Stimulated activated CD4-positive, alpha-beta T cell treated with anti-CD3 and anti-CD28 coated beads, Interleukin-4, amount 100 ng/mL, for 4 hours (primary cell): ENCODE measurements at regions not wholly inside any gene's neighbourhood (a gene's known extent, or its start where the extent isn't known, plus 50 kb on each side); places are given as distances from the start of the nearest gene placed in this dataset.
"Not testable (repeated sequence)": the region's sequence is repeated elsewhere in the genome, so short reads cannot be mapped to it uniquely, and the experiment has no call there.

Source experiments
- DNase-seq, 2 experiments: peaks; one replicate each; pipeline ENCODE4 v3.0.0-alpha.2; 2020

DNA sequence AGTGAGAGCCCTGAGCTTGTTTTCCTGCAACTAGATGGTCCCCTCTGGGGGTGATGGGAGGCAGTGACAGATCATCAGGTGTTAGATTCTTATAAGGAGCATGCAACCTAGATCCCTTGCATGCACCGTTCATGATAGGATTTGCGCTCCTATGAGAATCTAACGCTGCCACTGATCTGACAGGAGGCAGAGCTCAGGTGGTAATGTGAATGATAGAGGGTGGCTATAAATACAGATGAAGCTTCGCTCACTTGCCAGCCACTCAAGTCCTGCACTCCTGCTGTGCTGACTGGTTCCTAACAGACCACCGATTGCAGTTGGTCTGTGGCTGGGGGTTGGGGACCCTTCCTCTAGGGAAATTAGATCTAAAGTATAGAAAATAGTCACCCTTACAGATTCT lies 290.6 kb upstream of the ADCY2 start:
- no peak for DNase-seq

DNA sequence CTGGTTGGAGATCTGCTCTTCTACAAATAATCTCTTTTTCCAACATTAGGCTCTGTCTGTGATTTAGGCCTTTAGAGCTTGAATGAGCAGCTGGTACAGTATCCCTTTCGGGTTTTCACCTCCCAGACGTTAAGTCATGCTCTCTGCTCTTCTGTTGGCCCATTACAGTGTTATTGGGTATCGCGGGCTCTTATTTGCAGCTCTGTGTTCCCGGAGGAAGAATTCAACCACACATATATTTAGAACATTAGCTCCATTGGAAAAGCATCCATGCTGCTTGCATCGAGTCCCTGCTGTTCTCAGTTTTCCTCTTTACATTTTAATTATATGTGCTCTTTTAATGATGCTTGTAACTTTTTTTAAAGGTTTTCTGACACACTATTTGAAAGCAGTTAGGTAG lies 278.0 kb upstream of the ADCY2 start:
- no peak for DNase-seq

DNA sequence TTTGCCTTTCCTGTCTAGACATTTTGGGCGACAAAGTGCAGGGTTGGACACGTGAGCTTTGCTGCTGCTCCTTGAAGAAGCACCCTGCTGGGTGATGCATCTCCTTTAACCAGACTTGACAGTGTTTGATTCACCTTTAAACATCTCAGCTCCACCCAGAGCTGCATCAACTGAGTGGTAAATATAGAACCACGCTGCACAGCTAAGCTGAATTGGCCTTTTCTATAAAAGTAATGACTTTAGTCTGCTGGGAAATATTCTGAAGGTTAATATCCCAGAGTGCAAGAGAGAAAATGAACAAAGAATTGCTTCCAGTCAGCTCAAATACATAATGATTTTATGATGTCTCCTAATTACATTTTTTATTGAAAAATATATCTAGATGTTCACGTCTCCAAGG lies 264.3 kb upstream of the ADCY2 start:
- DNase-seq, result no peak

DNA sequence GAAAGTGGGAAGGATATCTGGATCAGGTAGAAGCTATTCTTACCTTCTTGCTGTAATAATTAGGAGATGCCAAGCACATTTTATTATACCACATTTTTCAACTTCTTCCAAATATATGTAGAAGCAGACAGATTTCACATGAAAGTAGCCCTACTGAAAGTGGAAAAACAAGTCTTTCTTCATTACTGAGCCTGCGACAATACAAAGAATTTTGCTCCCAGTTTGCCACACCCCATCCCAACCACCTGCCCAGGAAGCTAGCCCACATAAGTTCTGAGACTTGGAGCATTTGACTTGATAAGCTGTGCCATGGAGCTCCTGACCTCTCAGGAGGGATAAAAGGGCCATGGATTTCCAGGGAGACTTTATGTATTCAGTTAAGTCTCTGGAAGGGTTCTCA lies 249.1 kb upstream of the ADCY2 start:
- no peak for DNase-seq

DNA sequence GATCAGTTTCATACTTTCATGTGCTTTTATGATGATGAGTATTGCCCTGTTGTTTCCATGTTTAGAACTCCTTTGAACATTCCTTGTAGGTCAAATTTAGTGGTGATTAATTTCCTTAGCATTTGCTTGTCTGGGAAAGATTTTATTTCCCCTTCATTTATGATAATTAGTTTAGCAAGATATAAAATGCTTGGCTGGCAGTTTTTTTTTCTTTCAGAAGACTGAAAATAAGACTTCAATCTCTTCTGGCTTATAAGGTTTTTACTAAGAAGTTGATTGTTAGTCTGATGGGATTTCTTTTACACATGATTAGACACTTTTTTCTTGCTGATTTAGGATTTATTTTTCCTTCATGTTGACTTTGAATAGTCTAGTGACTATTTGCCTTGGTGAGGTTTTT lies 238.9 kb upstream of the ADCY2 start:
- DNase-seq, result no peak

DNA sequence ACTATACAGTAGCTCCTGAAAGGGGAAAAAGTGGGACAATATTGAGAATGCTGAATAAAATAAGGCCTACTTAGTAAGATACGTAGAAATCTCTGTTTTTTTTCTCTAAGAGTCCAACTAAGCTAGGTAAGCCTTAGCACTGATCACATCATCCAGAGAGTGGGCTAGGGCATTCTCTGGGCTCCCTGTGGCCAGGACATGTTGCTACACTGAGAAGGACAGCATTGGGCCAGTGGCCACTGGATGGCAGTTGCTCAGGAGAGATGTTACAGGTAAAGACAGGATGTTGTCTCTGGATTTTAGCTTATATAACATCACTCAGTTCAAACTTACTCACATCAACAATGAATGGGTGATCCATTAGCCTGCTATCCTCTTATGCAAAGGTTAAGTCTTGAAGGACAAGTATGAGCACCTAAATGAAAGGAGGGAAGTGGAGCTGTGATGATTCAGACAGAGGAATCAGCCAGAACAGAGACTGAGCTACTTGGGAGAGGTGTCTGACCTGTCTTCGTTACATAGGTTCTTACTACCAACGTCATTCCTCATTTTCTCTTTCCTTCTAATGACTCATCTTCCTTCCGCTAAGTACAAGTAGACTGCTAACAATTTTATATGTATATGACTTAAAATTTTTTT lies 226.6 kb upstream of the ADCY2 start:
- DNase-seq, result no peak

DNA sequence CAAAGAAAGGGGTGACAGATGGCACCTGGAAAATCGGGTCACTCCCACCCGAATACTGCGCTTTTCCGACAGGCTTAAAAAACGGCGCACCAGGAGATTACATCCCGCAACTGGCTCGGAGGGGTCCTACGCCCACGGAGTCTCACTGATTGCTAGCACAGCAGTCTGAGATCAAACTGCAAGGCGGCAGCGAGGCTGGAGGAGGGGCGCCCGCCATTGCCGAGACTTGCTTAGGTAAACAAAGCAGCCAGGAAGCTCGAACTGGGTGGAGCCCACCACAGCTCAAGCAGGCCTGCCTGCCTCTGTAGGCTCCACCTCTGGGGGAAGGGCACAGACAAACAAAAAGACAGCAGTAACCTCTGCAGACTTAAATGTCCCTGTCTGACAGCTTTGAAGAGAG lies 225.2 kb upstream of the ADCY2 start:
- not testable (repeated sequence) for DNase-seq

DNA sequence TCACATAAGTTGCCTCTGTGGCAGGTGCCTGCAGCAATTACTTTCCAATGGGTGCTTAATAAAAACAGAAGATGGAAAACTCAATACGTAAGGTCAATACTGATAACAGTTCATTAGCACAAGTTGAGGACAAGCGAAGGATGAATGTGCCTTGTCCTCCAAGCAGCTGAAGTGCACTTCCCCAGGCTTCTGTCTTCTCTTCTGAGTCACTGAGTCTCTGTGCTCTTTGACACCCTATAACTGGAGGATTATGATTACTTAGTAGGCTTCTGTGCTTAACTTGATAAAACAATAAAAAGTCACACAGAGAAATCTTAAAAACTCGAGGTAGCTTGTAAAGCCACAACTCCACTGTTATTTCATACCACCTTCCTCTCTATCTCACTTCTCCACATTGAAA lies 216.6 kb upstream of the ADCY2 start:
- no peak for DNase-seq

DNA sequence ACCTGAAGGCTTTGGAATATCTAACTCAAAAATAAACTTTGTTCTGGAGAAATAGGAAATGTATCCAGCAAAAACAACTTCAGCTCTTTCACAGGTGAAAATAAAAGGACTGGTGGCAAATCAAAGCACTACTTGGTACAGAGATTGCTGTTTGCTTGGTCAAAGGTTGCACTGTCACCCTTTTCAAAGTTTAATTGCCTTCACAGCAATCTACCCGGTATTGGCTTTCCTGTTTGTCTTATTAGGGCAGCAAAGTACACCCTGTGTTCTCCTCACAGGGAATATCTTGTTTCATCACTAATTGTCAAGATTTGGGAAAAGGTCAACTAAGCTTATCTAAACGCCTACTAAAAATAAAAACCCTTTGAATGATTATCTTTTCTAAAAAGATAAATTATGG lies 214.1 kb upstream of the ADCY2 start:
- no peak for DNase-seq

DNA sequence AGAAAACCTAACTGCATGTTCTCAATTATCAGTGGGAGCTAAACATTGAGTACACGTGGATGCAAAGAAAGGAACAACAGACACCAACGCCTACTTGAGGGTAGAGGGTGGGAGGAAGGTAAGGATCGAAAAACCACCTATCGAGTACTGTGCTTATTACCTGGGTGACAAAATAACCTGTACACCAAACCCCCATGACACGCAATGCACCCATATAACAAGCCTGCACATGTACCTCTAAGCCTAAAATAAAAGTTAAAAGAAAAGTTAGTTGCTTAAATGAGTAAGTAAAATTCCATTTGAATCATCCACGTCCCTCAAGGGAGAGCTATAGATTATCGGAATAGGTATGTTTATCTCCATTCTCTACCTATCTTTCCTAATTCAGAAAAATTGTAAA lies 210.2 kb upstream of the ADCY2 start:
- no peak for DNase-seq

DNA sequence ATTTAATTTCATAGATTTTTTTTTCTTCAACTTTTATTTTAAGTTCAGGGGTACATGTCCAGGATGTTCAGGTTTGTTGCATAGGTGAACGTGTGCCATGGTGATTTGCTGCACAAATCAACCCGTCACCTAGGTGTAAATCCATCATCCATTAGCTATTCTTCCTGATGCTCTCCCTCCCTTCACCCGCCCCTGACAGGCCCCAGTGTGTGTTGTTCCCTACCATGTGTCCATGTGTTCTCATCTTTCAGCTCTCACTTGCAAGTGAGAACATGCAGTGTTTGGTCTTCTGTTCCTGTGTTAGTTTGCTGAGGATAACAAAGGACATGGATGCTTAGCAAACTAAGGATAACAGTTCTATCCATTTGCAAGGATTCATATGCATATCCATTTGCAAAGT lies 209.1 kb upstream of the ADCY2 start:
- no peak for DNase-seq

DNA sequence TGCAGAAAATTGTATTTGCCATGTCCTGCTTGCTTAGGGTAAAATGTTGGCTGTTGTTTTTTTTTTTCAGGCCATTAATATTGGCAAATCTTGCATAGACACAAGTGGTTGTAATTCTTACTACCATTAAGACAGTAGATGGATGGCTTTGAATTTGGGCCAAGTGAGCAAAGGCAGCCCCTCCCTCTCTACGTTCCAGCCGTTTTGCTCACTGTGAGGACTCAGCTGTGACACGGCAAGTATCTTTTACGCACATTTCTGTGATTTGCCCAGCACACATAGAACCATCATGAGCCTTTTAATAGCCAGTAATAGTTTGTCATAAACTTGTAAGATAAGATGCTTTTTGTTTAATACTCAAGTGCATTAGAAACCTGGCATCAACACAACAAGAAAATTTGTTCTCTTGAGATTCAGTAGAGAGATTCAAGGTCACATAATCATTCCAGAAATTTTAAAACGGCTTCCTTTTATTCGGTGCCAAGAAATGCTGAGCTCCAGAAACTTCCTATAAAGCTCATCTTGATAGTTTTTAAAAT lies 205.2 kb upstream of the ADCY2 start:
- DNase-seq, result no peak

DNA sequence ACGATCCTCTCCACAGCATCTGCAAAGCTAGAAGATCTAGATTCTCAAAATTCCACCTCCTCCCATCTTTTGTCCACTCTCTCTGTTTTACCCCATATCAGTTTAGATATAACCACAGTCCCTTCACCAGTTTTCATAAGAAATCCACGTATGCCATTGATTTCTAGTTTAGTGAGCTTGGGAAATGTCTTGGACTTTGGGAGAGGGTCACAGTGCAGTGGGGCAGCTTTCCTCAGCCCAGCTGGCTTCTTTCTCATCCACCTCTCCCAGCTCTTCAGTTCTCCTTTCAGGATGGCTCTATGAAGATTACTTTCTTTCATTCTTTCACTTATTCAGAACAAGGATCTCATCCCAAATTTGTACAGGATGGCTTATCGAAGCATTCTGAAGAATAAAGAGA lies 203.9 kb upstream of the ADCY2 start:
- no peak for DNase-seq

DNA sequence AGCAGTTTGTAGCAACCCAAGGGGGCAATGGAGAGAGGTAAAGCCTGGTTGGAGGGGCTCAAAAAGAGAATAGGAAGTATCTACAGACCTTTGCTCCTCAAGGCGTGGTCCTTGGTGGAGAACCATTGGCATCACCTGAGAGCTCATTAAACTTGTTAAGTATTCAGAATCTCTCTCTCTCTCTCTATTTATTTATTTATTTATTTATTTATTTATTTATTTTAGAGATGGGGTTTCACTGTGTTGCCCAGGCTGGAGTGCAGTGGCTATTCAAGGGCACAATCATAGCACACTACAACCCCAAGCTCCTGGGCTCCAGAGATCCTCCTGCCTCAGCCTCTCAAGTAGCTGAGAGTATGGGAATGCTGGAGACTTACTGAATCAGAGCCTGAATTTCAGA lies 193.1 kb upstream of the ADCY2 start:
- DNase-seq, result no peak

DNA sequence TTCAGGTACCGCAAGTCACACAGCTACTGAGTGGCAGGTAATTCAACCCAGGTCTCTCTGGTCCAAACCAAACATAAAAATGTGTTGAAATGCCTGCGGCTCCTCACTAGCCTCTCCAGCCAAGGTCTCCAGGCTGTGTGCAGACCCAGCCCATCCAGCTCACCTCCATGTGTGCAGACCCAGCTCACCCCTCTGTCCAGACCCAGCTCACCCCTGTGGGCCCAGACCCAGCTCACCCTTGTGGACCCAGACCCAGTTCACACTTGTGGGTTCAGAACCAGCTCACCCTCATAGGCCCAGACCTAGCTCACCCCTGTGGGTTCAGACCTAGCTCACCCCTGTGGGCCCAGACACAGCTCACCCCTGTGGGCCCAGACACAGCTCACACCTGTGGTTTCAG lies 188.0 kb upstream of the ADCY2 start:
- no peak for DNase-seq

DNA sequence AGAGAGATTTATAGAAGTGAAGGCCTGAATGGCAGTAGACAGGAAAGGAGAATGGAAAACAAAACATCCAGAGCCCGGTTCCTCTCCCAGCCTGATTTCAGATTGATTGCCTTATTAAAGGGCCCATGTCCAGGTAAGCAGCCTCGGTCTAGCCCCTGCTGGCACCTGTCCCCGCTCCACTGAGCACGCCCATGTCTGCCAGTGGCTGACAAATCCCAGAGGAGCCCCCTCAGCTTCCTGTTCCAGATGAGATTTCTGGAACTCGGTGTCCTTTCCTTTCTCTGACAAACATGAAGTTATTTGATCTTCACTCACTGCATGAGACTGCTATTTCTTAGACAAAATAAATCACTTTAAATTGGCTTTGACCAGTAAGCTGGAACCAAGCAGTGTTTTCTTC lies 187.0 kb upstream of the ADCY2 start:
- DNase-seq, result no peak

DNA sequence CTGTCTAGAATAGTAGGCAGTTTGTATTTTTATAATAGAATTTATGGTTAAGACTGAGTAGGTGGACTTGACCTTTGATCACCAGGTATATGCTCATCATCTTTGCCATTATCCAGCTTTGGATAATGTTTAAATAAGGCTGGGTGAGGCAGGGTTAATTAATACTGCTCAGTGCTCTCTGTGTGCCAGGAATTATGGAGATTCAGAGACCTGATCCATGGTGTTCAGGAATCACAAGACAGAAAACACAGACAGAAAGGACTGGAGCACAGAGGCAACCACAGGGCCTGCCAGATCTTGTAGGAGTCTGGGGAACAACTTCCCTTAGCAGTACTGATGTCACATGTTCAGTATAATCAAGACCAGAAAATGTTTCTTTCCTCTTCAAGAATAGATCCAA lies 186.3 kb upstream of the ADCY2 start:
- no peak for DNase-seq

DNA sequence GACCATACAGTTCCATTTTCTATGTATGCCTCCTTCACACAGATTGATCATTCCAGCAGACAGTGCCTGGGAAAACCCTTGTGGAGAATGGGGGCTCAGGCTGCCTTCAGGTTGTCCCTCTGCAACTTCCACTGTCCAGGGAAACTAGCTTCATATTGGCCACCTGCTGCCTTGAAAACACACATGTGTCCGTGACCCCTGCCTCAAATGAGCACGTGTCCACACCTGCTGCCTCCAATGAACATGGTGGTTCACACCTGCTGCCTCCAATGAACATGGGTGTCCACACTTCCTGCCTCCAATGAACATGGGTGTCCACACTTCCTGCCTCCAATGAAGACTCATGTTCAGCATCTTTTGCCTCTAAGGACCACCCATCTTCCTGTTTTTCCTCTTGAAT lies 185.4 kb upstream of the ADCY2 start:
- no peak for DNase-seq

DNA sequence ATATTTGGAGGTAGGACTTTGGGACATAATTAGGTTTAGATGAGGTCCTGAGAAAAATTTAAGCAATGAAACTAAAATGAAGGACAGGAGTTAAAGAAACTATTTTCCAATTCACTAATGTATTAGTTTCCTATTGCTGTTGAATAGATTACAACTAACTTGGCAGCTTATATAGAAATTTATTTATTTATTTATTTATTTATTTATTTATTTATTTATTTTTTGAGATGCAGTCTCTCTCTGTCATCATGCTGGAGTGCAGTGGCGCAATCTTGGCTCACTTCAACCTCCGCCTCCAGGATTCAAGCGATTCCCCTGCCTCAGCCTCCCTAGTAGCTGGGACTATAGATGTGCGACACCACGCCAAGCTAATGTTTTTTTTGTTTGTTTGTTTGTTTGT lies 182.4 kb upstream of the ADCY2 start:
- DNase-seq, result no peak

DNA sequence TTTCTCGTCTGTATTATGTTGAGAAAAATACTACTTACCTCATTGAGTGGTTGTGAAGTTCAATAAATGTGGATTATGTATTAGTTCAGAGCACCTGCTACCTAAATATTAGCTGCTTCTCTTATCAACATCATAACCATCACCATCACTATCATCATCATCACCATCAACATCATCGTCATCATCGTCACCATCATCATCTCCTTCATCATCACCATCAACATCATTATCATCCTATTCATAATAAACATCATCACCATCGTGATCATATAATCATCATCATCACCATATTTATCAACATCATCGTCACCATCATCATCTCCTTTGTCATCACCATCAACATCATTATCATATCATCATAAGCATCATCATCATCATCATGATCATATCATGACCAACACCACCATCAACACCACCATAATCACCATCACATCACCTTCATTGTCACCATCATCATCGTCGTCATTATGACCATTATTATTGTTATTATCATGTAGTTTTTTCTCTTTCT lies 181.0 kb upstream of the ADCY2 start:
- DNase-seq, result no peak

DNA sequence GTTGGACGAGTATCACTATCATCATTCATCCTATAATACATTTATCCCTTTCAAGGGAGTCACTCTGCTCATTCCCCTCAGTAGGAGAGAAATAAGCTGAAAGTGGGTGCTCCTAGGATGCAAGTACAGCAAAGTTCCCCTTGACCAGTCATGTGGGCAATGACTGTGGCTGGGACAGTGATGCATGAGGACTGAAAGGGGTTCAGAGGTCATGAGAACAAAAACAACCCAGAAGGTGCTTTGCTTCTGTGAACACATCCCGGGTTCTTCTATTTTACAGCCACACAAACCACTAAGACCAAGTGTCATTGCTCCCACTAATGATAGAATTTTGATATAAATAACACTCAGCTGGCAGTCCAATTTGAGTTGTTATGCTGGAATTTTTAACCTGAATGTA lies 177.8 kb upstream of the ADCY2 start:
- DNase-seq, result no peak

DNA sequence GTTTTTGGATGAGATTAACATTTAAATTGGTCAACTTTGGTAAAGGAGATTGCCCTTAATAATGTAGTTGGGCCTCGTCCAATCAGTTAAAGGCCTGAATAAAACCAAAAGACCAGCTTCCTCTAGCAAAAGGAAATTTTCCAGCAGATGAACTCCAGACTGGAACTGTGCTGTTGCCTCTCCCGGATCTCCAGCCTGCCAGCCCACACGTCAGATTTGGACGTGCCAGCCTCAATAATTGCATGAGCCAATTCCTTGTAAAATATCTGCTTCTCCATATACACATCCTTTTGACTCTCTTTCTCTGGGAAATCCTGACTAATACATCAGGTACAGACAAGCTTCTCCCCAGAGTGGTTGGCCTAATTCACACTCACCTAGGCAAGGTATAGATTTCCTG lies 175.8 kb upstream of the ADCY2 start:
- DNase-seq, result no peak

DNA sequence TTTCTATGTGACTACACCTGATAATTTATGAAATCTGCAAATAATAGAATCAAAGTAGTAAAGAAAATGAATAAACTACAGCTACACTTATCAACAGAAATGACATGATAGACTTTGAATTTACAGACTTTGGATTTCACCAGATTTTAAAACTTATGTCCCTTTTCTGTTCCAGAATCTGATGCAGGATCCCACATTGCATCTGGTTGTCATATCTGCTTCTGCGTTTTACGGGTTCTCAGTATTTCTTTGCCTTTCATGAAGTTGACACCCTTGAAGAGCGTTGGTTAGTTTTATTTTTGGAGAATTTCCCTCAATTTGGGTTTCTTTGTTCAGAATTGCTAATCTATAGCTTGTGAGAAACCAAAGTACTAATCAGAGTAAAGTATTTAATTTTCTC lies 174.9 kb upstream of the ADCY2 start:
- DNase-seq, result no peak

DNA sequence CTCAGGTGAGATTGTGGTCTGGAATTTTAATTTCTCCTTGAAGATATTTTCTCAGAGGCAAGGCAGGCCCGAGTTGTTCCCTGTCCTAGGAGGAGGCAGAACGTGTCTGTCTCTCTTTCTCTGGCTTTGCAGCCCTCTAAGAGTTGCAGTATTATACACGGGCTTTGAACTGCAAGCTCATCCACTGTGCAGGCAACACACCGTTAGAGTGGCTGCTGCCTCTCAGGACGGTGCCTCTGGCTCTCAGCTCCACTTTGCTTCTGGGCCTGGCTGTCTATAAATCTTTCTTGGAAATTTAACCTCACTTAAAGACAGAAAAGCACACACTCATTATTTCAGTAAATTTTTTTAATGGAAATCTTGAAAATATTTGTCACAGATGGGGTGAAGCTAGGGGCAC lies 170.1 kb upstream of the ADCY2 start:
- no peak for DNase-seq

DNA sequence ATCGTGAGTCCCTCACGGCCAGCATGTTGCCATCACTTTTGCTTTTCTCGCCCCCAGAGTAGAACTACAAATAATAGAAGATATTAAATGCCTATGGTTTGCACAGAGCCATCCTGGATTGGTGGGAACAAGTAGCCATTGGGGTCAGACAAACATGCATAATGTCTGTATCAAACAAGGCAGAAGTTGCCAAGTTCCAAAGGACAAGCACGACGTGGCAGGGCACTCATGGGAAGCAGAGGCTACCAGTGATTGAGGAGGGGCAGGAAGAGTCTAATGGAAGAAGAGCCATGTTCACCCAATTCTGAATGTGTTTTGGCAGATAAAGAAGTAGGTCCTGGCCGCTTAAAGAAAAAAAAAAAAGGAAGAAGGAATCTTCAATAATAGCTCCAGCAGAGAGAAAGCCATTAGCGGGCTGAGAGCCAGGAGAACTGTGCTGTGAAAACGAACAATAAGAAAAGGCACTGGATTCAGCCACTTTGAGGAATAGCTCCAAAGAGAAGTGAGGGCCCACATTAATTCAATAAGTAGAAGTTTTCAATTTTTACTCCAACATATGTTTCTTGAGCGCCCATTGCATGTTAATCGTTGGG lies 153.7 kb upstream of the ADCY2 start:
- no peak for DNase-seq
